Vagina (tissue), 2 donors: ENCODE measurements at regions not wholly inside any gene's neighbourhood (a gene's known extent, or its start where the extent isn't known, plus 50 kb on each side); places are given as distances from the start of the nearest gene placed in this dataset.
A peak's percentile ranks its signal among the peaks of the same experiment; 100 is the strongest.

Source experiments
- DNase-seq, 2 donors: peaks; one replicate each; pipeline ENCODE4 v3.0.0-alpha.2; 2017; ENCODE audit errors: extremely low spot score in 2 of 2
- H3K27ac ChIP-seq: fragments of 200-600 bp; sonication (generic); one replicate; pipeline ENCODE4 v1.5.1; 2019
- H3K27me3 ChIP-seq: fragments of 200-600 bp; sonication (generic); one replicate; pipeline ENCODE4 v1.5.1; 2019
- H3K36me3 ChIP-seq, 2 donors: fragments of 200-600 bp; sonication (generic); one replicate each; pipeline ENCODE4 v1.5.1; 2017 to 2019
- H3K4me1 ChIP-seq: fragments of 200-600 bp; sonication (generic); one replicate; pipeline ENCODE4 v1.5.1; 2019
- H3K4me3 ChIP-seq, 2 donors: fragments of 200-600 bp; sonication (generic); 1 replicate in 1 of 2; 2 replicates in 1 of 2; pipeline ENCODE4 v1.5.1; 2016 to 2019
- H3K9me3 ChIP-seq: fragments of 200-600 bp; sonication (generic); one replicate; pipeline ENCODE4 v1.5.1; 2019
- POLR2A ChIP-seq, 2 donors: fragments of 450-650 bp; IDR thresholded peaks; one replicate each; pipeline ENCODE4 v1.6.1; 2017; ENCODE audit warnings: antibody characterized with exemption in 2 of 2, mild to moderate bottlenecking in 2 of 2, moderate library complexity in 2 of 2
- POLR2AphosphoS5 ChIP-seq, 2 donors: sonication (generic); formaldehyde crosslinking; IDR thresholded peaks; one replicate each; pipeline ENCODE4 v1.9.0; 2017; ENCODE audit warnings: antibody characterized with exemption in 2 of 2, mild to moderate bottlenecking in 2 of 2, low read depth in 1 of 2; ENCODE audit not compliant: insufficient read depth in 1 of 2
- intact Hi-C: fragments of 100-400 bp; cut with DNase I; formaldehyde crosslinking; loops from one replicate; pipeline ENCODE4 v1.15.1; 2023
- TF ChIP-seq, protein P1 (sequence below), 3 experiments: fragments of 450-650 bp in 2 of 3; fragments of 200-600 bp in 1 of 3; sonication (generic) in 1 of 3; IDR thresholded peaks; one replicate each; pipeline ENCODE4 v1.5.1; 2017 to 2019; ENCODE audit warnings: antibody characterized with exemption in 3 of 3, mild to moderate bottlenecking in 2 of 3, moderate library complexity in 2 of 3

DNA sequence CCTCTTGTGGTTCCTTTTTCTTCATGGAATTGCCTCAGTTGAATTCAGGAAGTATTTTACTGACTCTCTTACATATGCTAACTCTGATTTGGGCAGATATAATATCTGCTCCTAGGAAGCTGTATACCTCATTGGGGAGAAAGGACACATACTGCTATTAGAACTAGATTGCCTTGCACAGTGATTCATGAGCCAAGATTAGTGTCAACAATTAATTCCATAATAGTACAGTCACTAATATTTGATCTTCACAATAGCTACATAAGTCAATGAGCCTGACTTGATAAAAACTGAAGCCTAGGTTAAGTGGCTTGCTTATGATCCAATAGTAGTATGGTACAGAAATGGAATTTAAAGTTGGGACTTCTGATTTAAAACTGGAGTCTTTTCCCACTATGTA, 127.6 kb downstream of the ETAA1 start:
- DNase-seq: no peak
- no peaks in the 10 kb centered on the region for H3K36me3 ChIP-seq
- H3K27me3 ChIP-seq: no peaks in the 10 kb centered on the region
- H3K4me1 ChIP-seq: peaks cover 14% of the 10 kb centered on the region
- no peak overlapping the region for H3K27ac ChIP-seq
- TF ChIP-seq POLR2AphosphoS5 (IDR thresholded peaks at IDR 0.05; ENCODE audit: insufficient read depth in 1 of 2, low read depth in 1 of 2) (no peak), POLR2A (IDR thresholded peaks at IDR 0.05) (no peak)
- TF ChIP-seq, protein P1, sequence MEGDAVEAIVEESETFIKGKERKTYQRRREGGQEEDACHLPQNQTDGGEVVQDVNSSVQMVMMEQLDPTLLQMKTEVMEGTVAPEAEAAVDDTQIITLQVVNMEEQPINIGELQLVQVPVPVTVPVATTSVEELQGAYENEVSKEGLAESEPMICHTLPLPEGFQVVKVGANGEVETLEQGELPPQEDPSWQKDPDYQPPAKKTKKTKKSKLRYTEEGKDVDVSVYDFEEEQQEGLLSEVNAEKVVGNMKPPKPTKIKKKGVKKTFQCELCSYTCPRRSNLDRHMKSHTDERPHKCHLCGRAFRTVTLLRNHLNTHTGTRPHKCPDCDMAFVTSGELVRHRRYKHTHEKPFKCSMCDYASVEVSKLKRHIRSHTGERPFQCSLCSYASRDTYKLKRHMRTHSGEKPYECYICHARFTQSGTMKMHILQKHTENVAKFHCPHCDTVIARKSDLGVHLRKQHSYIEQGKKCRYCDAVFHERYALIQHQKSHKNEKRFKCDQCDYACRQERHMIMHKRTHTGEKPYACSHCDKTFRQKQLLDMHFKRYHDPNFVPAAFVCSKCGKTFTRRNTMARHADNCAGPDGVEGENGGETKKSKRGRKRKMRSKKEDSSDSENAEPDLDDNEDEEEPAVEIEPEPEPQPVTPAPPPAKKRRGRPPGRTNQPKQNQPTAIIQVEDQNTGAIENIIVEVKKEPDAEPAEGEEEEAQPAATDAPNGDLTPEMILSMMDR (IDR thresholded peaks at IDR 0.05): no peak
- H3K4me3 ChIP-seq: no peak overlapping the region
- intact Hi-C loops: no loop called here
- no peaks in the 10 kb centered on the region for H3K9me3 ChIP-seq

GRCh38 chr2:67526283-67526682, 129.2 kb downstream of the ETAA1 start:
- peak overlapping the region; percentile 6 for H3K27ac ChIP-seq
- intact Hi-C loops: no loop called here
- H3K4me1 ChIP-seq: peaks cover 14% of the 10 kb centered on the region
- no peaks in the 10 kb centered on the region for H3K27me3 ChIP-seq
- peak; percentile 17 to 59 for TF ChIP-seq POLR2AphosphoS5 (IDR thresholded peaks at IDR 0.05; ENCODE audit: insufficient read depth in 1 of 2, low read depth in 1 of 2)
- TF ChIP-seq POLR2A (IDR thresholded peaks at IDR 0.05): no peak
- no peaks in the 10 kb centered on the region for H3K9me3 ChIP-seq
- DNase-seq: no peak
- H3K4me3 ChIP-seq: no peak overlapping the region
- no peaks in the 10 kb centered on the region for H3K36me3 ChIP-seq

GRCh38 chr2:67528320-67528719, 131.2 kb downstream of the ETAA1 start:
- intact Hi-C loops: no loop called here
- Histone ChIP-seq H3K27ac (no peak overlapping the region), H3K27me3 (no peaks in the 10 kb centered on the region), H3K4me3 (no peak overlapping the region), H3K36me3 (no peaks in the 10 kb centered on the region), H3K4me1 (peaks cover 14% of the 10 kb centered on the region), H3K9me3 (no peaks in the 10 kb centered on the region)
- TF ChIP-seq POLR2A (IDR thresholded peaks at IDR 0.05) (no peak), POLR2AphosphoS5 (IDR thresholded peaks at IDR 0.05; ENCODE audit: insufficient read depth in 1 of 2, low read depth in 1 of 2) (no peak)
- TF ChIP-seq, protein P1 (IDR thresholded peaks at IDR 0.05): no peak
- no peak for DNase-seq

GRCh38 chr2:67532387-67532786, 135.3 kb downstream of the ETAA1 start:
- DNase-seq: no peak
- H3K4me1 ChIP-seq: no peaks in the 10 kb centered on the region
- no peaks in the 10 kb centered on the region for H3K27me3 ChIP-seq
- no peak for TF ChIP-seq POLR2AphosphoS5 (IDR thresholded peaks at IDR 0.05; ENCODE audit: insufficient read depth in 1 of 2, low read depth in 1 of 2)
- TF ChIP-seq POLR2A (IDR thresholded peaks at IDR 0.05): no peak
- TF ChIP-seq, protein P1 (IDR thresholded peaks at IDR 0.05): no peak
- no peaks in the 10 kb centered on the region for H3K36me3 ChIP-seq
- no peaks in the 10 kb centered on the region for H3K9me3 ChIP-seq
- no peak overlapping the region for H3K4me3 ChIP-seq
- intact Hi-C loops: no loop called here
- no peak overlapping the region for H3K27ac ChIP-seq

GRCh38 chr2:67534745-67535144, 137.6 kb downstream of the ETAA1 start:
- H3K27me3 ChIP-seq: no peaks in the 10 kb centered on the region
- intact Hi-C loops: no loop called here
- TF ChIP-seq POLR2A (IDR thresholded peaks at IDR 0.05): no peak
- TF ChIP-seq, protein P1 (IDR thresholded peaks at IDR 0.05): no peak
- no peak for TF ChIP-seq POLR2AphosphoS5 (IDR thresholded peaks at IDR 0.05; ENCODE audit: insufficient read depth in 1 of 2, low read depth in 1 of 2)

More at GRCh38 chr2:67534745-67535144, 137.6 kb downstream of the ETAA1 start:
- DNase-seq: no peak
- H3K27ac ChIP-seq: no peak overlapping the region
- no peaks in the 10 kb centered on the region for H3K9me3 ChIP-seq
- no peaks in the 10 kb centered on the region for H3K36me3 ChIP-seq
- no peaks in the 10 kb centered on the region for H3K4me1 ChIP-seq
- no peak overlapping the region for H3K4me3 ChIP-seq
